GM12872 (cell line): ENCODE measurements at regions not wholly inside any gene's neighbourhood (a gene's known extent, or its start where the extent isn't known, plus 50 kb on each side); places are given as distances from the start of the nearest gene placed in this dataset.

Experiments used
- TF ChIP-seq, protein P1 (sequence below): IDR thresholded peaks from 3 replicates; pipeline ENCODE4 v1.5.1; 2011; ENCODE audit warnings: low read depth, mild to moderate bottlenecking, low read length, moderate library complexity; ENCODE audit not compliant: insufficient read depth

DNA sequence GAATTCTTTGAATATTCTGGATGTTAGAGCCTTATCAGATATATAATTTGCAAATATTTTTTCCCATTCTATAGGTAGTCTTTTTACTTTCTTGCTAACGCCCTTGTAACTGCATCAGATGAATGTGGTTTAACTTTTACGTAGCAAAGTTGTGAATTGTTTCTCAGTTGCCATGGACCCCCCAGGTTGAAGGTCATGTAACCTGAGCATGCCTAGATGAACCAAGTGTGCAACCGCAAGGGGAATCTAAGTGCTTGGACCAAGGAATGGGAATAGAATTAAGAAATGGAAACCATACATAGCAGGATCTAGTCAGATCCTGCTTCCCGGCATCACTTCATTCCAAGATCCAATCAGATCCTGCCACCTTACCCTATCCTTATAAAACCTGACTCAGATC lies 65.1 kb upstream of the TNP1 start:
- TF ChIP-seq, protein P1, sequence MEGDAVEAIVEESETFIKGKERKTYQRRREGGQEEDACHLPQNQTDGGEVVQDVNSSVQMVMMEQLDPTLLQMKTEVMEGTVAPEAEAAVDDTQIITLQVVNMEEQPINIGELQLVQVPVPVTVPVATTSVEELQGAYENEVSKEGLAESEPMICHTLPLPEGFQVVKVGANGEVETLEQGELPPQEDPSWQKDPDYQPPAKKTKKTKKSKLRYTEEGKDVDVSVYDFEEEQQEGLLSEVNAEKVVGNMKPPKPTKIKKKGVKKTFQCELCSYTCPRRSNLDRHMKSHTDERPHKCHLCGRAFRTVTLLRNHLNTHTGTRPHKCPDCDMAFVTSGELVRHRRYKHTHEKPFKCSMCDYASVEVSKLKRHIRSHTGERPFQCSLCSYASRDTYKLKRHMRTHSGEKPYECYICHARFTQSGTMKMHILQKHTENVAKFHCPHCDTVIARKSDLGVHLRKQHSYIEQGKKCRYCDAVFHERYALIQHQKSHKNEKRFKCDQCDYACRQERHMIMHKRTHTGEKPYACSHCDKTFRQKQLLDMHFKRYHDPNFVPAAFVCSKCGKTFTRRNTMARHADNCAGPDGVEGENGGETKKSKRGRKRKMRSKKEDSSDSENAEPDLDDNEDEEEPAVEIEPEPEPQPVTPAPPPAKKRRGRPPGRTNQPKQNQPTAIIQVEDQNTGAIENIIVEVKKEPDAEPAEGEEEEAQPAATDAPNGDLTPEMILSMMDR: no peak

DNA sequence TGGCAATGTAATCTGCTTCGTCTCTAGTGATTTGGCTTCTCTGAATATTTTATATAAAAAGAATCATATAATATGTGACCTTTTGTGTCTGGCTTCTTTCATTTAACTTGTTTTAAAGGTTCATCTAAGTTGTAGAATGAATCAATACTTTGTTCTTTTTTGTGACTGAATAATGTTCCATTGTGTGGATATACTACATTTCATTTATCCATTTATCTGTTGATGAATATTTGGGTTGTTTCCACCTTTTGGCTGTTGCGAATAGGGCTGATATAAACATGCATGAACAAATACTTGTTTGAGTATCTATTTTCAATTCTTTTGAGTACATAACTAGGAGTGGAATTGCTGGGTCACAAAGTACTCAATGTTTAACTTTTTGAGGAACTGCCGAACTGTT lies 63.8 kb upstream of the TNP1 start:
- TF ChIP-seq, protein P1: no peak

DNA sequence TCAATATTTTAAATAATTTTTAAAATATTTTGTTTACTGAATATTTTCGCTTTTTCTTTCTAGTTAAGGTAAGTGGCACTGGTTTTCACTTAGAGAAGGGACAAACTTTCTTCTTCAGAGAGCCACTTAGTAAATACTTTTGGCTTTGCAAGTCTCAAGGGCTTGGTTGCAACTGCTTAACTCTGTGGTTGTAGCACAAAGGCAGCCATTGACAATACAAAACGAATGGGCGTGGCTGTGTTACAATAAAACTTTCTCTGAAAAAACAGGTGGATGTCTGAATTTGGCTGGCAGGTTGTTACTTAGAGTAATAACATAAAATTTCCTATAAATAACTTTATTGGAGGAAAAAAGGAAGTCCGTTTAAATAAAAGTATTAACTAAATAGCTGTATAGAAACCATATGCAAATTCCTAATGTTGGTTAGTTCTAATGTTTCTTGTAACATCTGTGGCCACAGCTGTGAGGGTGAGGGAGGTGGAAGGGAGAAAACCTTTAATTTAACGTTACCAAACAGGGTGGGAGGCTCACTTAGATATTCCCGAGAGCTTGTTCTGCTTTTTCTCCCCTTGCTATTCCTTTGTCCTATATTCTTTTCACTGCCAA lies 62.4 kb upstream of the TNP1 start:
- TF ChIP-seq, protein P1: no peak

DNA sequence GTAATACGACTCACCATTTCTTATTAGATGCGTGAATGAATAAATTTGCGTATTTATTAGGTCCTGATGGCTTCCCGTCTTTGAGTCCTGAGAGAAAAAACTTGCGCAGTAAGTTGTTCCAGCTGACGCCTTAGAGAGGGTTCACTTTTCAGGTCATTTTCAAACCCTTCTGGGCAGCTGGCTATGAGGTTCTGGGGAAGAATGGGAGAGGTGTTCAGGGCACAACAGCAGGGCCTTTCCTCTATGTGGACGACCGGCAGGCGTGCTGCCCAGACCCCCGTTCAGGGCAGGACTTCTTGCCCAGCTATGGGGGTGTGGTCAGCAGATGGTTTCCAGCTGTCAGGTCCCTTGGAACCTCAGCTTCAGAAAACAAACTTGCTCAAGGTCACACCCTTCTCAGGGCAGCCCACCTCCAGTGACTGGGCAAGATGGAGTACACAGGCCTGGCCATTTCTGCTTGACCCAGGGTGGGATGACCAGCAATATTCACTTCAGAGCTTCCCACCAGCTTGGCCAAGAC lies 61.1 kb upstream of the TNP1 start:
- TF ChIP-seq, protein P1: no peak

DNA sequence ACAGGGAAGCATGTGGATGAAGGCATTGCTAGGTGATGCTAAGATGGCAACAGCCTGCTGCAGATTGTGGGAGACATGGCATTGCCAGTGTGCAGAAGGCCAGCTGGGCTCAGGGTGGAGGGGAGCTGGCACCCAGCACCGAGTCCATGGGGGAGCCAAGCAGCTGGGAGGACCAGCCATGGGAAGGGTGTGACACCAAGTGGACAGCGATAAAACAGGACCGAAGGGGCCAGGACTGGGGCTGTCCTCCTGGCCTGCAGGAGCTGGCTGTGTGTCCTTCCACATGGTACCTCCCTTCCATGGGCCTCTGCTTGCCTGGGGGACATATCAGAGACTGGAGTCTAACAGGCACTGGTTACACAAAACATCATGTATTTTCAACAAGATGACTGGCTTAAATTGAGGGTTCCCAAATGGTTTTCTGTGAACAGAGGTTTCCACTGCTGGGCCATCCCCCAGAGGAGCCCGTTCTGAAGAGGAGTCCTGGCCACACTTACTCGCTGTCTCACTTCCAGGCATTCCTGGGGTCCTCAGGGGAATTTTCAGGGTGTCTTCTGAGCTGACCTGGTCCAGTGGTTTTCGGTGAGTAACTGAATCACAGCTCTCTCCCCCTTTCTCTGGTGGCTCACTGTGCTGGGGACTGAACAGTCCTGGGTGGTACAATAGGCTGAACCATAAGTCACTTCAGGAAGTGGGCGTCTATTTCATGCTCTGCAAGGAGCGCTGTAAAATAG lies 60.4 kb upstream of the TNP1 start:
- TF ChIP-seq, protein P1: no peak

DNA sequence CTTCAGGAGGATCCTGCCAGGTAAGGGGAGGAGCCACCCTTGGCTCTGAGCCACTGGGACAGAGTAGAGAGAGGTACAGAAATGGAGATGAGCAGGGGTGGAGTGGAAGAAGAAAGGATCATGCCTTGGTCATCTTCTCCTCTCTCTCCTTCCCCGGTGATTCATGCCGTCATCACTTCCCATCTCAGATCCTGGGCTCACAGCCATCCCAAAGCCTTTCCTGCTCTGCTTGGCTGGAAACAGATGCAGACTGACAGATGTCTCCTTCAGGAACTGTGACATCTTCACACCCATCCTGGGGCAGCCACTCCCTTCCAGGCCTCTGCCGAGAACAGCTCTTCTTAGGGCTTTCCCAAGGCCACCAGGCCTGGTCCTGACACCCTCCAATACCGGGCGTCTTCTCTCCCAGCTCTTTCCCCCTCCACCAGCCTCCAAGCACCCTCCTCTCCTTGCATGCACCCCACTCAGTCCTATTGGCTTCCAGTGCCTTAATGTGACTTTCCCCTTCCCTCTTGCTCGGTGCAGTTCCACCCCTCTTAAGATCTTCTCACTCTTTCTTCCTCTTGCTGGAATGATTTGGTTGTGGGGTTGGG lies 58.3 kb upstream of the TNP1 start:
- TF ChIP-seq, protein P1: no peak

DNA sequence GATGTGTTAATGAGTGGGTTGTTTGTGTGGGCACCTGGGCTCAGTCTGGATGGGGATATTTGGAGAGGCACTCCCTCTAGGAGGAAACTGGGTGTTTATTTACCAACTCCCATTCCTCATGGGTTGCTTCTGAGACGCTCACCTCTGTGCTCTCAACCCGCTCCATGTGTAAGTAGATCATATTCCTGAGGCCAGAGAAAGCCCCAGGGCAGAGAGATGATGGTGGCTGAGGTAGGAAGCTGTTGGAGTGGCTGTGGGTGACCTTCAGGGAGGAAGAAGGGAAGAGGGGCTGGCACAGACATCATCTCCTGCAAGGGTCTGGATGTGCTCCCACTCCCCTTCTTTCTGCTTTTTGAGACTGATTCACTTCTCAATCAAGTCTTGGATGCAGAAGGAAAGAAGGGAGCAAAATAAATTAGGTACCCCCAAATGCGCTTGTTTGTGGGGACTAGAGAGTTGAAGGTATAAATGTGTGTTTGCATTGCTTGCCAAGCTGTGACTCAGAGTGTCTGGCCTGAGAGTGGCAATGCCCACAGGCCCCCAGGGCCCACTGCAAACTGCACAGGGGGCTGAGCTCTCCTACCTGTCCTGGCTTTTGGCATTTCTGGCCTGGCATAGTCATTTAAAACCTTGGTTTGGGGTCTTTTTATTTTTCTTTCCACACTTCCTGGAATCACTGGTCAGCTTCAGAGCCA lies 57.2 kb upstream of the TNP1 start:
- TF ChIP-seq, protein P1: no peak
